CD8-positive, alpha-beta memory T cell (primary cell): ENCODE measurements at regions not wholly inside any gene's neighbourhood (a gene's known extent, or its start where the extent isn't known, plus 50 kb on each side); places are given as distances from the start of the nearest gene placed in this dataset.
A peak's percentile ranks its signal among the peaks of the same experiment; 100 is the strongest.

Source experiments
- CTCF ChIA-PET: fragments of 350-600 bp; sonication (Branson Sonifier 250); formaldehyde crosslinking; loops from one replicate; lab custom pipeline; 2021; ENCODE audit warnings: antibody characterized with exemption; lab: Charles Lee
- POLR2A ChIA-PET: fragments of 350-600 bp; sonication (Branson Sonifier 250); formaldehyde crosslinking; loops from one replicate; lab custom pipeline; 2021; ENCODE audit warnings: antibody characterized with exemption; lab: Charles Lee
- DNase-seq, 5 donors: peaks; one replicate each; pipeline versions ENCODE4 v3.0.0 to v3.0.0-alpha.2; 2020 to 2022; ENCODE audit warnings: mixed read lengths in 1 of 5
- H3K27ac ChIP-seq: one replicate; pipeline ENCODE4 v1.7.0; 2013; ENCODE audit warnings: low read depth, mild to moderate bottlenecking, low read length, moderate library complexity
- H3K27me3 ChIP-seq: 2 replicates; pipeline ENCODE4 v1.7.0; 2013; ENCODE audit warnings: low read length, mild to moderate bottlenecking; ENCODE audit not compliant: insufficient read depth, poor library complexity, severe bottlenecking
- H3K36me3 ChIP-seq: 2 replicates; pipeline ENCODE4 v1.7.0; 2013; ENCODE audit warnings: mild to moderate bottlenecking, low read length, moderate library complexity; ENCODE audit not compliant: insufficient read depth
- H3K4me1 ChIP-seq: 2 replicates; pipeline ENCODE4 v1.7.0; 2013; ENCODE audit warnings: mild to moderate bottlenecking, low read length, moderate library complexity; ENCODE audit not compliant: insufficient read depth
- H3K4me3 ChIP-seq: 2 replicates; pipeline ENCODE4 v1.7.0; 2013; ENCODE audit warnings: mild to moderate bottlenecking, low read length
- H3K9me3 ChIP-seq: 2 replicates; pipeline ENCODE4 v1.7.0; 2013; ENCODE audit warnings: mild to moderate bottlenecking, low read length
- H3K27ac Mint-ChIP-seq, 8 donors: one replicate each; pipeline ENCODE4 v1.8.0; 2020 to 2021; ENCODE audit warnings: mixed read lengths in 8 of 8, mild to moderate bottlenecking in 6 of 8, inconsistent platforms in 3 of 8, moderate library complexity in 3 of 8
- H3K27me3 Mint-ChIP-seq, 2 donors: one replicate each; pipeline ENCODE4 v1.8.0; 2020 to 2021; ENCODE audit warnings: mixed read lengths in 2 of 2, mild to moderate bottlenecking in 1 of 2, moderate library complexity in 1 of 2
- H3K36me3 Mint-ChIP-seq, 3 donors: one replicate each; pipeline ENCODE4 v1.8.0; 2020 to 2021; ENCODE audit warnings: mixed read lengths in 3 of 3, inconsistent platforms in 1 of 3, mild to moderate bottlenecking in 1 of 3
- H3K4me1 Mint-ChIP-seq, 3 donors: one replicate each; pipeline ENCODE4 v1.8.0; 2020 to 2021; ENCODE audit warnings: mixed read lengths in 3 of 3, inconsistent platforms in 1 of 3, mild to moderate bottlenecking in 1 of 3
- H3K4me3 Mint-ChIP-seq, 7 donors: one replicate each; pipeline ENCODE4 v1.8.0; 2020 to 2021; ENCODE audit warnings: mixed read lengths in 7 of 7, mild to moderate bottlenecking in 6 of 7, moderate library complexity in 4 of 7, inconsistent platforms in 2 of 7
- H3K9me3 Mint-ChIP-seq, 5 donors: one replicate each; pipeline ENCODE4 v1.8.0; 2020 to 2022; ENCODE audit warnings: mixed read lengths in 5 of 5, mild to moderate bottlenecking in 3 of 5, moderate library complexity in 2 of 5, inconsistent platforms in 1 of 5

DNA sequence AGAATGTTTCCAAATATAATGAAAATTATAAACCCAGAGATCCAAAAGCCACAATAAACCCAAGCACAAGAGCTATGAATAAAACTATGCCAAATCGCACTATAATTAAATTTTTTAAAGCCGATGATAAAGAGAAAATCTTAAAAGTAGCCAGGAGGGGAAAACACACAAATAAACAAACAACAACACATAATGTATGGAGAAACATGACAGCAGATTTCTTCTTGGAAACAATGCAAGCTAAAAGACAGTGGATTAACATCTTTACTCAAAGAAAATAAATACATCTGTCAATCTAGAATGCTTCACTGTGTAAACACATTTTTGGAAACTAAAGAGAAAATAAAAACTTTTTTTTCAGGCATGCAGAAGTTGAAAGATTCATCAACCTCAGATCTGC lies 53.0 kb upstream of the SMOX start:
- CTCF ChIA-PET, result interaction anchor here (1.9 kb wide), 1 partner anchor 10 kb away, joined by 5 read pairs; no protein-coding TSS in a partner anchor

DNA sequence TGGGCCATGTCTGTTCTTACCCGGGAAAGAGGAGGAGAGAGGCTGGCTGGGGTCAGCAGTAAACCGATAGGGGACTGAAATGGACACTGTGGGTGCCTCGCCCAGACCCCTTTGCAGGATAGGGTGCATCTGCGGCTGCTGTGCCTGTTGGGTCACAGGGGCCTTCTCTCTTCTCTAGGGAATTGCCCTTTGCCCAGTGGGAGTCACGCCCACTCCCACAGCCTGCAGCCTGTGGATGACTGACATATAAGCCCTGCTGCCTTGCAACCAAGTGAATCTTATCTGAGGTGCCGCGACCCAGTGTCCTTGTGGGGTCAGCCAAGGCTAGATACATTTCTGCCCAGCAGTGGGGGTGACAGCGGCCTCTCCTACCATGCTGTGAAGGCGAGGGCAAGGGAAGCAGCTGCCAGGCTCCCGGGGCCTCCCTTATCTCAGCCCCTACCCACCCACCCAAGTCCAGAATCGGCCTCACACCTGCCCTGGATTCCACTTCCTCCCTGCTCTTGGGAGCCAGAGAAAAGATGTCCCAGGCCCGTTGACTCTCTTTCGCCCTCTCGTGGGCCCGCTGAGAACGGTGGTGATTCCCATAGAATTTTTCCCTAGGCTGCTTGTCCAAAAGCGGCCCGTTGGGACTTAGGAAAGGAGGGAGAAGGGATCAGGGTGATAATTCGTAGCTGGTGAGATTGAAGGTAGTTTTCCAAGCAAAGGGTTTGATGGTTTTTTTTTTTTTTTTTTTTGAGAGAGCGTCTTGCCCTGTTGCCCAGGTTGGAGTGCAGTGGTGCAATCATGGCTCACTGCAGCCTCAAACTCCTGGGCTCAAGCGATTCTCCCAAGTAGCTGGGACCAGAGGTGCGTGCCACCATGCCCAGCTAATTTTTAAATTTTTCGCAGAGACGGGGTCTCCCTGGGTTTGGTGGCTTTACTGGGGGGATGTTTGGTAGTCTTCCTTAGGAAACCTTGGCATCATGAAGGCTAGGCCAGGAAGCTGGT lies 56.8 kb upstream of the SMOX start:
- peaks cover 9 to 31% of the 10 kb centered on the region in 2 donors for H3K27me3 Mint-ChIP-seq
- peak in 2 of 5 donors; percentile 15 to 55 for DNase-seq
- H3K27me3 ChIP-seq, result no peaks in the 10 kb centered on the region
- peaks cover 0 to 8% (median 4%) of the 10 kb centered on the region in 3 donors for H3K4me1 Mint-ChIP-seq
- H3K9me3 Mint-ChIP-seq, result peaks cover 0 to 4% (median 0%) of the 10 kb centered on the region in 5 donors
- H3K4me3 ChIP-seq, result no peak overlapping the region
- H3K9me3 ChIP-seq, result no peaks in the 10 kb centered on the region
- ChIA-PET CTCF (interaction anchor here (0.7 to 1.1 kb wide), 4 partner anchors 98 to 1948 kb away, joined by 3 to 7 read pairs (median 4); no protein-coding TSS in a partner anchor), POLR2A (no interaction called here)
- no peak overlapping the region for H3K4me3 Mint-ChIP-seq
- H3K27ac Mint-ChIP-seq, result no peak overlapping the region
- no peaks in the 10 kb centered on the region for H3K36me3 Mint-ChIP-seq
- H3K36me3 ChIP-seq, result no peaks in the 10 kb centered on the region
- H3K27ac ChIP-seq, result no peak overlapping the region
- no peaks in the 10 kb centered on the region for H3K4me1 ChIP-seq

More for the DNA sequence above, 53.0 kb upstream of the SMOX start:
- H3K36me3 ChIP-seq, result no peaks in the 10 kb centered on the region
- H3K9me3 Mint-ChIP-seq, result peaks cover 0 to 4% (median 0%) of the 10 kb centered on the region in 5 donors
- H3K27ac ChIP-seq, result no peak overlapping the region
- H3K27me3 ChIP-seq, result no peaks in the 10 kb centered on the region
- no peak overlapping the region for H3K4me3 ChIP-seq
- H3K4me1 Mint-ChIP-seq, result peaks cover 0 to 8% (median 4%) of the 10 kb centered on the region in 3 donors
- no peaks in the 10 kb centered on the region for H3K4me1 ChIP-seq
- H3K27me3 Mint-ChIP-seq, result peaks cover 9 to 31% of the 10 kb centered on the region in 2 donors
- no peaks in the 10 kb centered on the region for H3K9me3 ChIP-seq
- no peak overlapping the region for H3K4me3 Mint-ChIP-seq
- POLR2A ChIA-PET, result no interaction called here
- H3K36me3 Mint-ChIP-seq, result no peaks in the 10 kb centered on the region
- DNase-seq, result no peak
- no peak overlapping the region for H3K27ac Mint-ChIP-seq

- Histone ChIP-seq H3K4me1 (no peaks in the 10 kb centered on the region), H3K27ac (no peak overlapping the region), H3K27me3 (no peaks in the 10 kb centered on the region), H3K9me3 (no peaks in the 10 kb centered on the region), H3K4me3 (no peak overlapping the region), H3K36me3 (no peaks in the 10 kb centered on the region)
- Mint-ChIP-seq H3K4me1 (peaks cover 0 to 8% (median 4%) of the 10 kb centered on the region in 3 donors), H3K36me3 (no peaks in the 10 kb centered on the region), H3K27ac (no peak overlapping the region), H3K4me3 (no peak overlapping the region), H3K27me3 (peaks cover 9 to 31% of the 10 kb centered on the region in 2 donors), H3K9me3 (peaks cover 0 to 4% (median 0%) of the 10 kb centered on the region in 5 donors)
- POLR2A ChIA-PET, result no interaction called here
- CTCF ChIA-PET, result interaction anchor here (1.3 to 1.4 kb wide), 2 partner anchors 45 to 415 kb away, joined by 3 read pairs; no protein-coding TSS in a partner anchor
- DNase-seq, result no peak
These were observed 57.7 kb upstream of the SMOX start for GRCh38 chr20:4090756-4091489.

GRCh38 chr20:4089756-4090487 lies 58.7 kb upstream of the SMOX start:
- Histone ChIP-seq H3K4me1 (peaks cover 6% of the 10 kb centered on the region), H3K9me3 (no peaks in the 10 kb centered on the region), H3K27ac (no peak overlapping the region), H3K27me3 (no peaks in the 10 kb centered on the region), H3K4me3 (no peak overlapping the region), H3K36me3 (no peaks in the 10 kb centered on the region)
- POLR2A ChIA-PET, result no interaction called here
- Mint-ChIP-seq H3K36me3 (no peaks in the 10 kb centered on the region), H3K4me3 (no peak overlapping the region), H3K27ac (no peak overlapping the region), H3K4me1 (peaks cover 9 to 16% (median 11%) of the 10 kb centered on the region in 3 donors), H3K9me3 (no peaks in the 10 kb centered on the region), H3K27me3 (peaks cover 9 to 24% of the 10 kb centered on the region in 2 donors)
- CTCF ChIA-PET, result interaction anchor here (1.3 to 1.4 kb wide), 2 partner anchors 44 to 414 kb away, joined by 3 read pairs; no protein-coding TSS in a partner anchor
- no peak for DNase-seq

DNA sequence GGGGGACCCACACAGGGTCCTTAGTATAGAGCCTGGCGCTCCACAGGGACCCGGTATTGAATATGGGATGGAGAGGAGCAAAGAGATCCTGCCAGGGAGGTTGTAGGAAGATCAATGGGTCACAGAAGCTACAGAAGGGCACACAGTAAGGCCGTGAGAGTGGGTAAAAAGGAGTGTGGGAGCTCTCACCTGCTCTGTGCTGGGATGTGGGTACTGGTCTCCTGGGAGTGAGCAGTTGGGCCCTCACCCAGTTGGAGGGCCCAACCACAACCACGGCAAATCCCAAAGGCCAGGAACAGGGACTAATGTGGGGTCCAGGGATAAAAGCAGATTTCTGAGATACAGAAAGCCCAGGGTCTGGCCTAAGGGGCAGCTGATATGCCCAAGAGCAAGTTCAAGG lies 59.9 kb upstream of the SMOX start:
- POLR2A ChIA-PET, result no interaction called here

DNA sequence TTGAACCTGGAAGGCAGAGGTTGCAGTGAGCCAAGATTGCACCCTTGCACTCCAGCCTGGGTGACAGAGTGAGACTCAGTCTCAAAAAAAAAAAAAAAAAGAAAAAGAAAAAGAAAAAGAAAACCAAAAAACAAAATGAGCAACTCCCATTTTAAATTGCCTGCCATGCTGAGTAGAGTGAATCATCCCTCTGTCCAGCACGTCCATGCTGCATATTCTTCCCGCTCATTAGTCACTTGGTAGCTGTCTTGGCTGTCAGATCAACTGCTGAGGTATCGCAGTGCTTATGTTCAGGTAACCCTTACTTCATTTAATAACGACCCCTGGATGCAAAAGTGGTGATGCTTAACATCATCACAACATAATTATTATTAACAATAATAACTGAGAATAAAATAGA lies 60.7 kb upstream of the SMOX start:
- Mint-ChIP-seq H3K27ac (no peak overlapping the region), H3K4me1 (peaks cover 23 to 33% (median 29%) of the 10 kb centered on the region in 3 donors), H3K36me3 (no peaks in the 10 kb centered on the region), H3K27me3 (peaks cover 2 to 8% of the 10 kb centered on the region in 2 donors), H3K9me3 (no peaks in the 10 kb centered on the region), H3K4me3 (no peak overlapping the region)
- H3K4me1 ChIP-seq, result peaks cover 18% of the 10 kb centered on the region
- no peak overlapping the region for H3K4me3 ChIP-seq
- no peaks in the 10 kb centered on the region for H3K27me3 ChIP-seq
- POLR2A ChIA-PET, result no interaction called here
- H3K27ac ChIP-seq, result no peak overlapping the region
- no peaks in the 10 kb centered on the region for H3K36me3 ChIP-seq
- no peak for DNase-seq
- no peaks in the 10 kb centered on the region for H3K9me3 ChIP-seq
- CTCF ChIA-PET, result no interaction called here

More for the DNA sequence above, 59.9 kb upstream of the SMOX start:
- CTCF ChIA-PET, result no interaction called here
- Histone ChIP-seq H3K9me3 (no peaks in the 10 kb centered on the region), H3K4me3 (no peak overlapping the region), H3K27ac (no peak overlapping the region), H3K4me1 (peaks cover 11% of the 10 kb centered on the region), H3K27me3 (no peaks in the 10 kb centered on the region), H3K36me3 (no peaks in the 10 kb centered on the region)
- peaks cover 18 to 27% (median 20%) of the 10 kb centered on the region in 3 donors for H3K4me1 Mint-ChIP-seq
- no peaks in the 10 kb centered on the region for H3K36me3 Mint-ChIP-seq
- no peaks in the 10 kb centered on the region for H3K9me3 Mint-ChIP-seq
- H3K27me3 Mint-ChIP-seq, result peaks cover 5 to 15% of the 10 kb centered on the region in 2 donors
- peak overlapping the region in 1 of 8 donors; percentile 83 for H3K27ac Mint-ChIP-seq
- H3K4me3 Mint-ChIP-seq, result no peak overlapping the region
- no peak for DNase-seq
